Colonic mucosa (tissue), 4 donors: ENCODE measurements at regions not wholly inside any gene's neighbourhood (a gene's known extent, or its start where the extent isn't known, plus 50 kb on each side); places are given as distances from the start of the nearest gene placed in this dataset.
A peak's percentile ranks its signal among the peaks of the same experiment; 100 is the strongest.

Experiments used
- DNase-seq: peaks from one replicate; pipeline ENCODE4 v3.0.0-alpha.2; 2020
- H3K27ac ChIP-seq: fragments of 200-600 bp; one replicate; pipeline ENCODE4 v1.8.0; 2021
- H3K27me3 ChIP-seq: fragments of 200-600 bp; one replicate; pipeline ENCODE4 v1.8.0; 2021
- H3K36me3 ChIP-seq: fragments of 200-600 bp; one replicate; pipeline ENCODE4 v1.8.0; 2021
- H3K4me1 ChIP-seq: fragments of 200-600 bp; one replicate; pipeline ENCODE4 v1.8.0; 2021; ENCODE audit warnings: mild to moderate bottlenecking
- H3K4me3 ChIP-seq: fragments of 200-600 bp; one replicate; pipeline ENCODE4 v1.8.0; 2021
- H3K9ac ChIP-seq, 2 donors: one replicate each; pipeline ENCODE4 v1.7.0; 2013; ENCODE audit warnings: control low read depth in 2 of 2, low read depth in 2 of 2, low read length in 2 of 2
- H3K9me3 ChIP-seq: fragments of 200-600 bp; one replicate; pipeline ENCODE4 v1.8.0; 2021
- intact Hi-C: fragments of 100-400 bp; cut with DNase I; formaldehyde crosslinking; loops from one replicate; pipeline ENCODE4 v1.14.1; 2022
- TF ChIP-seq, protein P1 (sequence below): fragments of 200-600 bp; IDR thresholded peaks from one replicate; pipeline ENCODE4 v1.8.0; 2022; ENCODE audit warnings: antibody characterized with exemption, mild to moderate bottlenecking
- donor health status: healthy.
- donor health status: DM: no; HTN: no; CAD: no.
- donor health status: DM: no; HTN: no; CAD: no.

DNA sequence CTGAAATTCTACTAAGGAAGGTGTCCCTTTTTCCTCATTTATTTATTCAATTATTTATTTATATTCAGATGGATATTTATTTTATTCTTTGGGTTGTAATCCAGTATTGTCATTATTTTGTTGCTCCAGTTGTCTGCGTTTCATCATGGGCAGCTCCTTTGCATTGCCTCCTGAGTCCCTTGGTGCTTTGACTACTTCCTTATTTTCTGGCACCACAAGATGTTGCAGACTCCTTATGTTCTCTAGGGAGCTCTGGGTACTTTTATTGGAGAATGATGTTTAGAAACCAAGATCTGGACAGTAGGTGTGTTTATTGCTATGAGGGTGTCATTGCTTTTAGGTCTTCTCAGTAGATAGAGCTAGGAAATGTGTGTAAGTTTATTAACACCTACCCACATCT, 59.9 kb upstream of the ERRFI1 start:
- Histone ChIP-seq H3K9ac (no peak overlapping the region), H3K36me3 (no peaks in the 10 kb centered on the region), H3K27me3 (no peaks in the 10 kb centered on the region), H3K4me3 (no peak overlapping the region), H3K4me1 (no peaks in the 10 kb centered on the region), H3K27ac (no peak overlapping the region), H3K9me3 (no peaks in the 10 kb centered on the region)
- intact Hi-C loops = no loop called here
- TF ChIP-seq, protein P1, sequence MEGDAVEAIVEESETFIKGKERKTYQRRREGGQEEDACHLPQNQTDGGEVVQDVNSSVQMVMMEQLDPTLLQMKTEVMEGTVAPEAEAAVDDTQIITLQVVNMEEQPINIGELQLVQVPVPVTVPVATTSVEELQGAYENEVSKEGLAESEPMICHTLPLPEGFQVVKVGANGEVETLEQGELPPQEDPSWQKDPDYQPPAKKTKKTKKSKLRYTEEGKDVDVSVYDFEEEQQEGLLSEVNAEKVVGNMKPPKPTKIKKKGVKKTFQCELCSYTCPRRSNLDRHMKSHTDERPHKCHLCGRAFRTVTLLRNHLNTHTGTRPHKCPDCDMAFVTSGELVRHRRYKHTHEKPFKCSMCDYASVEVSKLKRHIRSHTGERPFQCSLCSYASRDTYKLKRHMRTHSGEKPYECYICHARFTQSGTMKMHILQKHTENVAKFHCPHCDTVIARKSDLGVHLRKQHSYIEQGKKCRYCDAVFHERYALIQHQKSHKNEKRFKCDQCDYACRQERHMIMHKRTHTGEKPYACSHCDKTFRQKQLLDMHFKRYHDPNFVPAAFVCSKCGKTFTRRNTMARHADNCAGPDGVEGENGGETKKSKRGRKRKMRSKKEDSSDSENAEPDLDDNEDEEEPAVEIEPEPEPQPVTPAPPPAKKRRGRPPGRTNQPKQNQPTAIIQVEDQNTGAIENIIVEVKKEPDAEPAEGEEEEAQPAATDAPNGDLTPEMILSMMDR = no peak
- no peak for DNase-seq

DNA sequence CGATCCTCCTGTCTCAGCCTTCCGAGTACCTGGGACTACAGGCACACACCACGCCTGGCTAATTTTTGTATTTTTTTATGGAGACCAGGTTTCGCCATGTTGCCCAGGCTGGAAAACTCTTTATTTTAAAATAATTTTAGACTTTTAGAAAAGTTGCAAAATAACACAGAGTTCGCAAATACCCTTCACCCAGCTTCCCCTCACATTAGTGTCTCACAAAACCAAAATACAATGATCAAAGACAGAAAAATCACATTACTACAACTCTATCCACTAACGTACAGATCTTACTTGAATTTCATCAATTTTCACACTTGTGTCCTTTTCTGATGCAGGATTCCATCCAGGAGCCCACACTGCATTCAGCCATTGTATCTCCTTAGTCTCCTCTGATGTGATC, 58.8 kb upstream of the ERRFI1 start:
- Histone ChIP-seq H3K27ac (no peak overlapping the region), H3K9me3 (no peaks in the 10 kb centered on the region), H3K36me3 (no peaks in the 10 kb centered on the region), H3K4me3 (no peak overlapping the region), H3K9ac (no peak overlapping the region), H3K27me3 (no peaks in the 10 kb centered on the region), H3K4me1 (no peaks in the 10 kb centered on the region)
- TF ChIP-seq, protein P1 = no peak
- intact Hi-C loops = no loop called here
- no peak for DNase-seq

DNA sequence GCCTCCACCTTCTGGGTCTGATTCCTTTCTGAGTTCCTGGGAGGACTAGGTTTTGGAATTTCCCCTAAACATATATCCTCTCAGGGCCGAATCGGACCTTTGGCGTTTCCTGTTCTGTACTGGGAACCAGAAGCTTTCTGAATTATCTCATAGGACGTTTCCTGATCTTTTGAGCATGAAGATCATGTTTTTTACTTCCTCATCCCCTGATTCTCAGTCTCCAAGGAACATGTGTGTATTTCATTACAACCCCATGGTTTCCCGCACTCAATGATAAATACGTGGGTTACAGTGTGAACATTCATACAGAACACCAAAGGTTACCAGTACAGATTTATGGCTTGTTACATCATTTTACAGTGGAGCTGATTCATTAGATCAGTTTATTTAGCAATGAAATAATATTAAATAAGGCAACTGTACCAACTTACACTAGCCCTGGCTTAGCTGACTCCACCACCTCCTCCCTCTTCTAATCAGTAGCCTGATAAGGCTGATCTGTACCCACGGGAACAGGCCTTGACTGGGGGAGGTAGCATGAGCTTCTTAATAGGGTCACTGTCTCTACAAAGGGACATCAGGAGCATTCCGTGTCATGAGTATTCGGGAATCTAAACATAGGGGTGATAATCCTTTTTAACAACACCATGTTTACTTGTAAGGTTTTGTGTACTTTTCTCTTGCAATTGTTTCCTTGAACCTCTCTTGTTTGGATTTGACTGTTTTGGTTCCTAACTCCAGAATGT, 57.8 kb upstream of the ERRFI1 start:
- no peak for DNase-seq
- no peak overlapping the region for H3K9ac ChIP-seq
- no peaks in the 10 kb centered on the region for H3K9me3 ChIP-seq

DNA sequence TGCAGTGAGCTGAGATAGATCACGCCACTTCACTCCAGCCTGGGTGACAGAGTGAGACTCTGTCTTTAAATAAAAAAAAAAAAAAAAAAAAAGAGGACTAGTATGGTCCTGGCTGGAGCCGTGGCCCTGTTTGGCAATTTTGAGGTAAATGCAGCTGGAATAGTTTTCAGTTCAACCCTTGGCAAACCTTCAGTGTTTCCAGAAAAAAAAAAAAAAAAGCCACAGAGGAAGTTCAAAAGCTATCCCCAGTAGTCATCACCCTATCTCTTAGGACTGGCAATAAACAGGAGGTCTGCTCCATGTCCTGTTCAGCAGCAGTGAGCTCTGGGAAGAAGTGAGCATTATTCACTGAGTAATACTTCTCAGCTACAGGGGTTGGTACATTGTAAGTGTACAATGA, 56.8 kb upstream of the ERRFI1 start:
- peak overlapping the region; percentile 16 for H3K27ac ChIP-seq
- H3K9me3 ChIP-seq = no peaks in the 10 kb centered on the region
- no peaks in the 10 kb centered on the region for H3K4me1 ChIP-seq
- H3K9ac ChIP-seq = no peak overlapping the region
- intact Hi-C loops = no loop called here
- no peak overlapping the region for H3K4me3 ChIP-seq
- TF ChIP-seq, protein P1 = no peak
- no peak for DNase-seq
- no peaks in the 10 kb centered on the region for H3K27me3 ChIP-seq
- no peaks in the 10 kb centered on the region for H3K36me3 ChIP-seq

More for the DNA sequence above, 57.8 kb upstream of the ERRFI1 start:
- H3K4me3 ChIP-seq = no peak overlapping the region
- H3K4me1 ChIP-seq = no peaks in the 10 kb centered on the region
- intact Hi-C loops = no loop called here
- TF ChIP-seq, protein P1 = no peak
- H3K27me3 ChIP-seq = no peaks in the 10 kb centered on the region
- peak overlapping the region; percentile 16 for H3K27ac ChIP-seq
- H3K36me3 ChIP-seq = no peaks in the 10 kb centered on the region

DNA sequence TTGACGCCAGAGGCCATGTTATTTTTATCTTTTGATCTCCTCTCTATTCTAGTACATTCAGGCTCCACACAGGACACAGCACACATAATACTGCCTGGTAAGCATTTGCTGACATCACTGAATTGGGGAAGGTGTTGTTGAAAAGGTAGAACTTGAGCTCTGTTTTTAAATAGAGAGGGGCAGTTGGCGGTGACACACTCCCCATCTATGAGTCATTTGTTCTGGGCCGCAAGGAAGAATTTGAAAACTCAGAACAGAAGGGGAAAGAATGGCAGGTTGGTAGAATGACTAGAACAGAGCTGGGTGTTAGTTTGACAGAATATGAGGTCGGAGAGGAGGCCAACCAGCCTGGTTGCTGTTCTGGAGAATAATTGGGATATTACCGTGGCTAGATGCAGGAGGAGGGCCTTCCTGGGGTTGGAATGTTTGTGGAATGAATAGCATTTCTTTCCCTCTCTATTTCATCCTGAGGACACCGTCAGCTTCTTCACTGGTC, 52.1 kb upstream of the ERRFI1 start:
- Histone ChIP-seq H3K4me1 (no peaks in the 10 kb centered on the region), H3K4me3 (no peak overlapping the region), H3K27ac (peak overlapping the region; percentile 65), H3K36me3 (no peaks in the 10 kb centered on the region), H3K27me3 (no peaks in the 10 kb centered on the region), H3K9ac (no peak overlapping the region), H3K9me3 (no peaks in the 10 kb centered on the region)
- no peak for DNase-seq
- intact Hi-C loops = no loop called here
- TF ChIP-seq, protein P1 = no peak
